ENCODE measurements at regions not wholly inside any gene's neighbourhood (a gene's known extent, or its start where the extent isn't known, plus 50 kb on each side); places are given as distances from the start of the nearest gene placed in this dataset.

DNA sequence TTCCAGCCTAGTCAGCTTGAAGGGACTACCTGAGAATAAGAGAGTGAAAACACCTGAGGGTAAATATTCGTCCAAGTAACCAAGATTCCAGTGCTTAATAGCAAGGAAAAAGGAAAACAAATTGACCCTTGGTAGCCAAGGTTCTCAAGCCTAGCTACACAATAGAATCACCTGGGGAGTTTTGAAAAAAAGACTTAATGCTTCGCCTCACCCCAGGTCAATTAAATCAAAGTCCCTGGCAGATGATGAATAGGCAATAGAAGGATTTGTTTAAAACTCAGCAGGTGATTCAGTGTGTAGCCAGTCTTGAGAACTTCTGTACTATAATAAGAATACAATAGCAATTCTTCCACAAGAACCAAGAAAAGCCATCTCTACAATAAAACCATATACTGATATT lies 500.2 kb downstream of the XIRP2 start:
- DNase-seq (ENCODE audit: low read depth), result no peak
- H3K4me3 ChIP-seq (ENCODE audit: low read depth, low read length), result no peak overlapping the region
- no peak for TF ChIP-seq CTCF (IDR thresholded peaks at IDR 0.05; ENCODE audit: control insufficient read depth, extremely low read depth, insufficient read depth)

DNA sequence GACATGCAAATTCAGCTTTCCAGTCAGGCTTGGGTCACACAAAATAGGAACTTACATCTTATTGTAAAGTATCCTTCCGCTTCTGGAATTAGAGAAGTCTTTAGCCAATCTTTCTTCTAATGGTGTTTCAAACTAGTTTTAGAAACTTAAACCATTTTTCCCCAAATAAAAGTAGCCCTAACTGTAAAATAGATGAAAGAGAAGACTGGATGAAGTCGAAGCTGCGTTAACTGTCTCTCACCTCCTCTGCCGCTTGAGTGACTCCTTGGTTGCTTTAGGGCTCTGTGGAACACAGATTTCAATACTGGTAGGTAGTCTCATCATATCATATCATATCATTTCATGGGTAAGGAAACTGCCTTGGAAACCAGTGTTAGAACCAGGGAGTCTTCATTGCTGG lies 498.4 kb downstream of the XIRP2 start:
- no peak for DNase-seq (ENCODE audit: low read depth)
- TF ChIP-seq CTCF (IDR thresholded peaks at IDR 0.05; ENCODE audit: control insufficient read depth, extremely low read depth, insufficient read depth), result no peak
- no peak overlapping the region for H3K4me3 ChIP-seq (ENCODE audit: low read depth, low read length)

- no peak for DNase-seq (ENCODE audit: low read depth)
- H3K4me3 ChIP-seq (ENCODE audit: low read depth, low read length), result no peak overlapping the region
- TF ChIP-seq CTCF (IDR thresholded peaks at IDR 0.05; ENCODE audit: control insufficient read depth, extremely low read depth, insufficient read depth), result no peak
Measured at GRCh38 chr2:167383610-167384194, 495.4 kb downstream of the XIRP2 start.

DNA sequence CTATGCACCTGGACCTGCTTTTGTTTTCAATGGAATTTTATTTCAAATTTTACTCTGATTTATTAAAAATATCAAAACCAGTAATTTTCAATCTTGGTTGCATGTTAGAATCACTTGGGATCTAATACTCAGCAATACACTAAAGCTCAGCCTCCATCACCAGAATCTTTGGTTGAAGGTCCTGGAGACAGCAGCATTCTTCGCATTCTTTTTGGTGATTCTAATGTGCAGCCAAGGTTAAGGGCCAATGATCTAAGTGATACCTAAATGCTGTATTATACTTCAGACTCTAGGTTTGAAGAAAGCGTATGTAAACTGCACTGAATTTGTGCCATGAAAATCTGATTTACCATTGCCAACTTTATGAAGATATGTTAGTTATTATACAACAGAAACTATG lies 493.1 kb downstream of the XIRP2 start:
- TF ChIP-seq CTCF (IDR thresholded peaks at IDR 0.05; ENCODE audit: control insufficient read depth, extremely low read depth, insufficient read depth), result no peak
- DNase-seq (ENCODE audit: low read depth), result no peak
- H3K4me3 ChIP-seq (ENCODE audit: low read depth, low read length), result no peak overlapping the region

DNA sequence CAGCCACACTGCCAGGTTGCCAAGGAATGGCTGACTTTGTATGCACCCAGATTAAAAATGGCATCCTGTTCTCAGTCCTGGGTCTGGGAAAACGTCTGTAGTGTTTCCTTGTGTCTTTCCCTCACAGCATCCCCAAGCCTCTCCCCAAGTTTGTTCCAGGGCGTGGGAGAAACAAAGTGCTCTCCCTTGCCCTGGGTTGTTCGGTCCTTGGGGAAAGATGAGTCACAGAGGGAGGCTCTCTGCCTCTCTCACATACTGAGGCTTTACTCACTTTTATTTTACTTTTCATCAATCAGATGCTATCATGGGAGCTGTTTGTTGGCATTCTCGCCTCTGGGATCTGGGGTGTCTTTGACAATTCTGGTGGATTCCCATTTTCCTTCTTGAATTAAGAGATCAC lies 492.3 kb downstream of the XIRP2 start:
- DNase-seq (ENCODE audit: low read depth), result no peak
- no peak overlapping the region for H3K4me3 ChIP-seq (ENCODE audit: low read depth, low read length)
- TF ChIP-seq CTCF (IDR thresholded peaks at IDR 0.05; ENCODE audit: control insufficient read depth, extremely low read depth, insufficient read depth), result no peak

- no peak for DNase-seq (ENCODE audit: low read depth)
- no peak overlapping the region for H3K4me3 ChIP-seq (ENCODE audit: low read depth, low read length)
- no peak for TF ChIP-seq CTCF (IDR thresholded peaks at IDR 0.05; ENCODE audit: control insufficient read depth, extremely low read depth, insufficient read depth)
Measured at GRCh38 chr2:167380094-167380493, 491.8 kb downstream of the XIRP2 start.

DNA sequence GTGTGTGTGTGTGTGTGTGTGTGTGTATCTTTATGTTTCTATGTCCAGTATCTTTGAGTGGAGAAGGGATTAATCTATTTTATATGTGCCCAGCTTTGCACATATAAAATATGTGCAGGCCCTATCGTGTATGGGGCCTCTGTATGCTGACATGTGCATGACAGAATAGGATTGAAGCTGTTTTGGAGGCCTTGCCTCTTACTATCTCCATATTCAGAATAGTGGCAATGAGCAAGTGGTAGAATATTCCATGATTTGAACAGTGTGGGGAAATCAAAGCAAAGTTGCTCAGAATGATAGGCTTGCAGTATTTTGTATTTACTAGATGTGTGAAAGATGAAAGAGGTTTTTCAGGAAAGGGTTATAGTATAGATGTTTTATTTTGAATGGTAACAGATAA lies 480.8 kb downstream of the XIRP2 start:
- TF ChIP-seq CTCF (IDR thresholded peaks at IDR 0.05; ENCODE audit: control insufficient read depth, extremely low read depth, insufficient read depth), result no peak
- DNase-seq (ENCODE audit: low read depth), result no peak
- no peak overlapping the region for H3K4me3 ChIP-seq (ENCODE audit: low read depth, low read length)

Measured in LNCaP clone FGC (cell line).